ENCODE measurements at regions not wholly inside any gene's neighbourhood (a gene's known extent, or its start where the extent isn't known, plus 50 kb on each side); places are given as distances from the start of the nearest gene placed in this dataset.

GRCh38 chr6:48977573-48977972, 485.5 kb downstream of the MMUT start:
- TF ChIP-seq CTCF (IDR thresholded peaks at IDR 0.05) (no peak), POLR2A (IDR thresholded peaks at IDR 0.05) (no peak)
